ENCODE measurements at regions not wholly inside any gene's neighbourhood (a gene's known extent, or its start where the extent isn't known, plus 50 kb on each side); places are given as distances from the start of the nearest gene placed in this dataset.
"Not testable (repeated sequence)": the region's sequence is repeated elsewhere in the genome, so short reads cannot be mapped to it uniquely, and the experiment has no call there.

GRCh38 chr12:42737398-42737797, 147.9 kb upstream of the PRICKLE1 start:
- in situ Hi-C loops (cut with HindIII; ENCODE audit: low pct_unique_long_range_greater_than_20kb, low sequenced_read_pairs) = no loop called here
- DNase-seq (ENCODE audit: low read depth in 1 of 2, low spot score in 1 of 2) = no peak
- TF ChIP-seq JUND (IDR thresholded peaks at IDR 0.05; ENCODE audit: low read depth) = no peak

GRCh38 chr12:42735861-42736361, 146.4 kb upstream of the PRICKLE1 start:
- no peak for TF ChIP-seq JUND (IDR thresholded peaks at IDR 0.05; ENCODE audit: low read depth)
- in situ Hi-C loops (cut with HindIII; ENCODE audit: low pct_unique_long_range_greater_than_20kb, low sequenced_read_pairs) = no loop called here
- DNase-seq (ENCODE audit: low read depth in 1 of 2, low spot score in 1 of 2) = no peak

- TF ChIP-seq JUND (IDR thresholded peaks at IDR 0.05; ENCODE audit: low read depth) = no peak
- DNase-seq (ENCODE audit: low read depth in 1 of 2, low spot score in 1 of 2) = no peak
- in situ Hi-C loops (cut with HindIII; ENCODE audit: low pct_unique_long_range_greater_than_20kb, low sequenced_read_pairs) = no loop called here
Measured at GRCh38 chr12:42733911-42734310, 144.4 kb upstream of the PRICKLE1 start.

GRCh38 chr12:42732908-42733411, 143.4 kb upstream of the PRICKLE1 start:
- in situ Hi-C loops (cut with HindIII; ENCODE audit: low pct_unique_long_range_greater_than_20kb, low sequenced_read_pairs) = no loop called here
- DNase-seq (ENCODE audit: low read depth in 1 of 2, low spot score in 1 of 2) = no peak
- TF ChIP-seq JUND (IDR thresholded peaks at IDR 0.05; ENCODE audit: low read depth) = no peak

- no peak for TF ChIP-seq JUND (IDR thresholded peaks at IDR 0.05; ENCODE audit: low read depth)
- in situ Hi-C loops (cut with HindIII; ENCODE audit: low pct_unique_long_range_greater_than_20kb, low sequenced_read_pairs) = no loop called here
- peak in 1 of 2 experiments; percentile 68 for DNase-seq (ENCODE audit: low read depth in 1 of 2, low spot score in 1 of 2)
Measured at GRCh38 chr12:42730291-42730690, 140.7 kb upstream of the PRICKLE1 start.

GRCh38 chr12:42729535-42729900, 140.0 kb upstream of the PRICKLE1 start:
- no peak for TF ChIP-seq JUND (IDR thresholded peaks at IDR 0.05; ENCODE audit: low read depth)
- in situ Hi-C loops (cut with HindIII; ENCODE audit: low pct_unique_long_range_greater_than_20kb, low sequenced_read_pairs) = no loop called here
- peak in 1 of 2 experiments; percentile 60 for DNase-seq (ENCODE audit: low read depth in 1 of 2, low spot score in 1 of 2)

GRCh38 chr12:42728770-42729534, 139.4 kb upstream of the PRICKLE1 start:
- no peak for TF ChIP-seq JUND (IDR thresholded peaks at IDR 0.05; ENCODE audit: low read depth)
- in situ Hi-C loops (cut with HindIII; ENCODE audit: low pct_unique_long_range_greater_than_20kb, low sequenced_read_pairs) = no loop called here
- DNase-seq (ENCODE audit: low read depth in 1 of 2, low spot score in 1 of 2) = peak in 1 of 2 experiments; percentile 34

- in situ Hi-C loops (cut with HindIII; ENCODE audit: low pct_unique_long_range_greater_than_20kb, low sequenced_read_pairs) = no loop called here
- no peak for TF ChIP-seq JUND (IDR thresholded peaks at IDR 0.05; ENCODE audit: low read depth)
- DNase-seq (ENCODE audit: low read depth in 1 of 2, low spot score in 1 of 2) = no peak
Measured at GRCh38 chr12:42728287-42728686, 138.7 kb upstream of the PRICKLE1 start.

GRCh38 chr12:42725809-42726208, 136.3 kb upstream of the PRICKLE1 start:
- no peak for TF ChIP-seq JUND (IDR thresholded peaks at IDR 0.05; ENCODE audit: low read depth)
- DNase-seq (ENCODE audit: low read depth in 1 of 2, low spot score in 1 of 2) = no peak
- in situ Hi-C loops (cut with HindIII; ENCODE audit: low pct_unique_long_range_greater_than_20kb, low sequenced_read_pairs) = no loop called here

GRCh38 chr12:42716491-42716891, 126.9 kb upstream of the PRICKLE1 start:
- TF ChIP-seq JUND (IDR thresholded peaks at IDR 0.05; ENCODE audit: low read depth) = no peak
- in situ Hi-C loops (cut with HindIII; ENCODE audit: low pct_unique_long_range_greater_than_20kb, low sequenced_read_pairs) = no loop called here
- no peak for DNase-seq (ENCODE audit: low read depth in 1 of 2, low spot score in 1 of 2)

GRCh38 chr12:42713566-42713965, 124.0 kb upstream of the PRICKLE1 start:
- in situ Hi-C loops (cut with HindIII; ENCODE audit: low pct_unique_long_range_greater_than_20kb, low sequenced_read_pairs); DNase-seq (ENCODE audit: low read depth in 1 of 2, low spot score in 1 of 2): not testable (repeated sequence)

GRCh38 chr12:42708374-42708773, 118.8 kb upstream of the PRICKLE1 start:
- DNase-seq (ENCODE audit: low read depth in 1 of 2, low spot score in 1 of 2); in situ Hi-C loops (cut with HindIII; ENCODE audit: low pct_unique_long_range_greater_than_20kb, low sequenced_read_pairs): not testable (repeated sequence)

GRCh38 chr12:42707312-42708226, 118.0 kb upstream of the PRICKLE1 start:
- in situ Hi-C loops (cut with HindIII; ENCODE audit: low pct_unique_long_range_greater_than_20kb, low sequenced_read_pairs) = no loop called here

More at GRCh38 chr12:42707312-42708226, 118.0 kb upstream of the PRICKLE1 start:
- DNase-seq (ENCODE audit: low read depth in 1 of 2, low spot score in 1 of 2) = no peak
- no peak for TF ChIP-seq JUND (IDR thresholded peaks at IDR 0.05; ENCODE audit: low read depth)
